Epidermal melanocyte (primary cell): ENCODE measurements at regions not wholly inside any gene's neighbourhood (a gene's known extent, or its start where the extent isn't known, plus 50 kb on each side); places are given as distances from the start of the nearest gene placed in this dataset.
"Not testable (repeated sequence)": the region's sequence is repeated elsewhere in the genome, so short reads cannot be mapped to it uniquely, and the experiment has no call there.

Source experiments
- DNase-seq: peaks from one replicate; pipeline ENCODE4 v3.0.0; 2011; ENCODE audit warnings: low spot score; ENCODE audit not compliant: insufficient read length

GRCh38 chr20:58043236-58044140 is 185.0 kb downstream of the ANKRD60 start:
- DNase-seq, result no peak

- DNase-seq, result no peak
Measured at GRCh38 chr20:58042591-58042990, 185.9 kb downstream of the ANKRD60 start.

- DNase-seq, result no peak
Measured at GRCh38 chr20:58040447-58041290, 187.8 kb downstream of the ANKRD60 start.

- no peak for DNase-seq
Measured at GRCh38 chr20:58039274-58040092, 189.0 kb downstream of the ANKRD60 start.

GRCh38 chr20:58038123-58038654 is 190.3 kb downstream of the ANKRD60 start:
- no peak for DNase-seq

- DNase-seq, result no peak
Measured at GRCh38 chr20:58037631-58038030, 190.8 kb downstream of the ANKRD60 start.

GRCh38 chr20:58033026-58033536 is 195.4 kb downstream of the ANKRD60 start:
- DNase-seq, result no peak

- DNase-seq, result no peak
Measured at GRCh38 chr20:58032599-58032998, 195.9 kb downstream of the ANKRD60 start.

- DNase-seq, result not testable (repeated sequence)
Measured at GRCh38 chr20:58031350-58031749, 197.1 kb downstream of the ANKRD60 start.

- no peak for DNase-seq
Measured at GRCh38 chr20:58028123-58028522, 200.3 kb downstream of the ANKRD60 start.

- DNase-seq, result no peak
Measured at GRCh38 chr20:58026361-58026760, 202.1 kb downstream of the ANKRD60 start.

GRCh38 chr20:58025233-58025632 is 203.2 kb downstream of the ANKRD60 start:
- no peak for DNase-seq

- DNase-seq, result no peak
Measured at GRCh38 chr20:58024241-58024721, 204.2 kb downstream of the ANKRD60 start.

GRCh38 chr20:58023781-58024180 is 204.7 kb downstream of the ANKRD60 start:
- DNase-seq, result no peak

- DNase-seq, result no peak
Measured at GRCh38 chr20:58023346-58023745, 205.1 kb downstream of the ANKRD60 start.

GRCh38 chr20:58022711-58023110 is 205.7 kb downstream of the ANKRD60 start:
- no peak for DNase-seq

GRCh38 chr20:58021481-58021880 is 207.0 kb downstream of the ANKRD60 start:
- DNase-seq, result no peak

- DNase-seq, result no peak
Measured at GRCh38 chr20:58020656-58021454, 207.6 kb downstream of the ANKRD60 start.

- no peak for DNase-seq
Measured at GRCh38 chr20:58019850-58020625, 208.4 kb downstream of the ANKRD60 start.
